ENCODE measurements at regions not wholly inside any gene's neighbourhood (a gene's known extent, or its start where the extent isn't known, plus 50 kb on each side); places are given as distances from the start of the nearest gene placed in this dataset.

GRCh38 chr2:2873450-2873811, 504.2 kb downstream of the EIPR1 start:
- no peak overlapping the region for H3K4me3 ChIP-seq
- 71% methylated on average over 6 of the region's 7 CpGs for WGBS
- TF ChIP-seq POLR2AphosphoS5 (IDR thresholded peaks at IDR 0.05) (no peak), POLR2A (IDR thresholded peaks at IDR 0.05) (no peak), EP300 (IDR thresholded peaks at IDR 0.05) (no peak), CTCF (IDR thresholded peaks at IDR 0.05) (no peak)
- no peak overlapping the region for H3K27ac ChIP-seq
- no peak for DNase-seq (ENCODE audit: low spot score in 2 of 2)
- no peaks in the 10 kb centered on the region for H3K36me3 ChIP-seq
- no peaks in the 10 kb centered on the region for H3K27me3 ChIP-seq
- H3K4me1 ChIP-seq: no peaks in the 10 kb centered on the region
- no peaks in the 10 kb centered on the region for H3K9me3 ChIP-seq

GRCh38 chr2:2872713-2873449, 504.7 kb downstream of the EIPR1 start:
- WGBS: 73% methylated on average over 3 of the region's 3 CpGs
- H3K9me3 ChIP-seq: no peaks in the 10 kb centered on the region
- no peak overlapping the region for H3K4me3 ChIP-seq
- no peaks in the 10 kb centered on the region for H3K36me3 ChIP-seq
- TF ChIP-seq POLR2AphosphoS5 (IDR thresholded peaks at IDR 0.05) (no peak), POLR2A (IDR thresholded peaks at IDR 0.05) (no peak), EP300 (IDR thresholded peaks at IDR 0.05) (no peak), CTCF (IDR thresholded peaks at IDR 0.05) (no peak)
- no peaks in the 10 kb centered on the region for H3K27me3 ChIP-seq
- H3K27ac ChIP-seq: no peak overlapping the region
- DNase-seq (ENCODE audit: low spot score in 2 of 2): no peak
- no peaks in the 10 kb centered on the region for H3K4me1 ChIP-seq

GRCh38 chr2:2872309-2872617, 505.4 kb downstream of the EIPR1 start:
- TF ChIP-seq POLR2A (IDR thresholded peaks at IDR 0.05) (no peak), EP300 (IDR thresholded peaks at IDR 0.05) (no peak), CTCF (IDR thresholded peaks at IDR 0.05) (no peak), POLR2AphosphoS5 (IDR thresholded peaks at IDR 0.05) (no peak)
- no peaks in the 10 kb centered on the region for H3K36me3 ChIP-seq
- H3K27me3 ChIP-seq: no peaks in the 10 kb centered on the region
- H3K27ac ChIP-seq: no peak overlapping the region
- 81% methylated on average over 15 of the region's 15 CpGs for WGBS
- no peaks in the 10 kb centered on the region for H3K9me3 ChIP-seq
- H3K4me1 ChIP-seq: no peaks in the 10 kb centered on the region
- H3K4me3 ChIP-seq: no peak overlapping the region
- no peak for DNase-seq (ENCODE audit: low spot score in 2 of 2)

- no peaks in the 10 kb centered on the region for H3K4me1 ChIP-seq
- 83% methylated on average over 17 of the region's 22 CpGs for WGBS
- TF ChIP-seq CTCF (IDR thresholded peaks at IDR 0.05): no peak
- TF ChIP-seq POLR2AphosphoS5 (IDR thresholded peaks at IDR 0.05): no peak
- no peak for TF ChIP-seq POLR2A (IDR thresholded peaks at IDR 0.05)
- no peak for TF ChIP-seq EP300 (IDR thresholded peaks at IDR 0.05)
- no peaks in the 10 kb centered on the region for H3K9me3 ChIP-seq
- H3K27ac ChIP-seq: no peak overlapping the region
- no peaks in the 10 kb centered on the region for H3K36me3 ChIP-seq
- no peak overlapping the region for H3K4me3 ChIP-seq
- H3K27me3 ChIP-seq: no peaks in the 10 kb centered on the region
- no peak for DNase-seq (ENCODE audit: low spot score in 2 of 2)
Observed at GRCh38 chr2:2871480-2872308, 505.9 kb downstream of the EIPR1 start.

- H3K9me3 ChIP-seq: no peaks in the 10 kb centered on the region
- no peaks in the 10 kb centered on the region for H3K4me1 ChIP-seq
- no peaks in the 10 kb centered on the region for H3K27me3 ChIP-seq
- no peak for DNase-seq (ENCODE audit: low spot score in 2 of 2)
- H3K27ac ChIP-seq: no peak overlapping the region
- WGBS: 74% methylated on average over 5 of the region's 5 CpGs
- H3K36me3 ChIP-seq: no peaks in the 10 kb centered on the region
- H3K4me3 ChIP-seq: no peak overlapping the region
- TF ChIP-seq POLR2AphosphoS5 (IDR thresholded peaks at IDR 0.05): no peak
- TF ChIP-seq CTCF (IDR thresholded peaks at IDR 0.05): no peak
- no peak for TF ChIP-seq EP300 (IDR thresholded peaks at IDR 0.05)
- no peak for TF ChIP-seq POLR2A (IDR thresholded peaks at IDR 0.05)
Observed at GRCh38 chr2:2870106-2870505, 507.5 kb downstream of the EIPR1 start.

Data from suprapubic skin (tissue), 4 donors.